IMR-90 (cell line): ENCODE measurements at regions not wholly inside any gene's neighbourhood (a gene's known extent, or its start where the extent isn't known, plus 50 kb on each side); places are given as distances from the start of the nearest gene placed in this dataset.

Source experiments
- ATAC-seq: fragments of 200-7000 bp; cut with Tn5 transposase; 2 replicates; pipeline ENCODE4 v1.9.1; 2020; ENCODE audit warnings: low read depth, mild to moderate bottlenecking, moderate library complexity
- BruUV-seq: library from RNA; stranded (reverse); fragments of 400-500 nt; replicated peaks from 2 replicates; lab custom pipeline; 2021; lab: Mats Ljungman, UMichigan
- CTCF ChIA-PET: fragments of 300-600 bp; formaldehyde crosslinking; extraction: SDS; loops from one replicate; lab custom pipeline; 2021; ENCODE audit warnings: antibody characterized with exemption; lab: Yijun Ruan, JAX
- POLR2A ChIA-PET: fragments of 300-600 bp; sonication (Branson Sonifier 250); formaldehyde crosslinking; loops from one replicate; lab custom pipeline; 2022; ENCODE audit warnings: antibody characterized with exemption; ENCODE audit not compliant: unreplicated experiment; lab: Charles Lee
- DNase-seq: peaks from one replicate; pipeline ENCODE4 v3.0.0; 2013
- H2AFZ ChIP-seq: replicated peaks from 2 replicates; pipeline ENCODE3; 2013; ENCODE audit warnings: low read length, mild to moderate bottlenecking; ENCODE audit not compliant: poor library complexity
- H2AK5ac ChIP-seq: 2 replicates; pipeline ENCODE4 v1.6.1; 2013; ENCODE audit warnings: low read depth, low read length, inconsistent platforms
- H2AK9ac ChIP-seq: replicated peaks from 2 replicates; pipeline ENCODE3; 2013; ENCODE audit warnings: mild to moderate bottlenecking, low read depth, low read length, moderate library complexity; ENCODE audit not compliant: poor library complexity
- H2BK120ac ChIP-seq: 2 replicates; pipeline ENCODE4 v1.6.1; 2013; ENCODE audit warnings: low read depth, low read length, inconsistent platforms
- H2BK15ac ChIP-seq: 3 replicates; pipeline ENCODE4 v1.6.1; 2013; ENCODE audit warnings: low read depth, low read length, inconsistent platforms
- H2BK20ac ChIP-seq: 2 replicates; pipeline ENCODE4 v1.6.1; 2013; ENCODE audit warnings: low read depth, mild to moderate bottlenecking, inconsistent platforms, low read length, moderate library complexity
- H2BK5ac ChIP-seq: 2 replicates; pipeline ENCODE4 v1.6.1; 2013; ENCODE audit warnings: mild to moderate bottlenecking, low read depth, low read length, inconsistent platforms; ENCODE audit not compliant: poor library complexity, severe bottlenecking
- H3K14ac ChIP-seq: replicated peaks from 2 replicates; pipeline ENCODE4 v1.6.1; 2013; ENCODE audit warnings: low read depth, low read length, inconsistent platforms
- H3K18ac ChIP-seq: 2 replicates; pipeline ENCODE4 v1.6.1; 2013; ENCODE audit warnings: low read depth, low read length, control low read depth
- H3K23ac ChIP-seq: 2 replicates; pipeline ENCODE4 v1.6.1; 2013; ENCODE audit warnings: low read depth, low read length, inconsistent platforms
- H3K27ac ChIP-seq: 2 replicates; pipeline ENCODE4 v1.5.1; 2013; ENCODE audit warnings: mild to moderate bottlenecking, control low read depth, low read length; ENCODE audit not compliant: insufficient read depth
- H3K27me3 ChIP-seq: 2 replicates; pipeline ENCODE4 v1.6.1; 2013; ENCODE audit warnings: low read length; ENCODE audit not compliant: control insufficient read depth, insufficient read depth
- H3K36me3 ChIP-seq: 2 replicates; pipeline ENCODE4 v1.6.1; 2013; ENCODE audit warnings: low read length, mixed read lengths; ENCODE audit not compliant: control insufficient read depth, insufficient read depth
- H3K4ac ChIP-seq: 2 replicates; pipeline ENCODE4 v1.6.1; 2013; ENCODE audit warnings: low read depth, low read length, inconsistent platforms
- H3K4me1 ChIP-seq: 2 replicates; pipeline ENCODE4 v1.6.1; 2013; ENCODE audit warnings: low read length, mixed read lengths; ENCODE audit not compliant: control insufficient read depth, insufficient read depth
- H3K4me2 ChIP-seq: 2 replicates; pipeline ENCODE4 v1.6.1; 2013; ENCODE audit warnings: low read depth, mild to moderate bottlenecking, control low read depth, low read length, moderate library complexity
- H3K4me3 ChIP-seq: 2 replicates; pipeline ENCODE4 v1.5.1; 2013; ENCODE audit warnings: low read depth, mild to moderate bottlenecking, control low read depth, low read length, moderate library complexity; ENCODE audit not compliant: insufficient read depth
- H3K56ac ChIP-seq: 2 replicates; pipeline ENCODE4 v1.6.1; 2013; ENCODE audit warnings: low read length, inconsistent platforms; ENCODE audit not compliant: insufficient read depth; ENCODE audit errors: extremely low read depth
- H3K79me1 ChIP-seq, 2 experiments: 2 replicates each; pipeline ENCODE4 v1.6.1; 2013; ENCODE audit warnings: low read length in 2 of 2, inconsistent platforms in 1 of 2, low read depth in 1 of 2
- H3K9ac ChIP-seq: 2 replicates; pipeline ENCODE4 v1.6.1; 2013; ENCODE audit warnings: low read depth, low read length, control low read depth
- H3K9me1 ChIP-seq: 2 replicates; pipeline ENCODE4 v1.6.1; 2013; ENCODE audit warnings: low read length, inconsistent platforms; ENCODE audit not compliant: insufficient read depth
- H3K9me3 ChIP-seq: 2 replicates; pipeline ENCODE4 v1.6.1; 2013; ENCODE audit warnings: low read length; ENCODE audit not compliant: control insufficient read depth, insufficient read depth
- H4K20me1 ChIP-seq: 2 replicates; pipeline ENCODE4 v1.6.1; 2013; ENCODE audit warnings: low read length, inconsistent platforms; ENCODE audit not compliant: insufficient read depth
- H4K5ac ChIP-seq: 2 replicates; pipeline ENCODE4 v1.6.1; 2013; ENCODE audit warnings: mild to moderate bottlenecking, low read depth, low read length, control low read depth
- H4K8ac ChIP-seq, 2 experiments: 2 replicates each; pipeline ENCODE4 v1.6.1; 2013; ENCODE audit warnings: low read depth in 2 of 2, low read length in 2 of 2, control low read depth in 1 of 2, inconsistent platforms in 1 of 2
- H4K91ac ChIP-seq: 2 replicates; pipeline ENCODE4 v1.6.1; 2013; ENCODE audit warnings: low read depth, low read length, inconsistent platforms; ENCODE audit not compliant: insufficient read depth
- CEBPB ChIP-seq: IDR thresholded peaks from 2 replicates; pipeline ENCODE4 v1.6.1; 2012; ENCODE audit warnings: low read depth, low read length, improper control_type of control experiment
- CHD1 ChIP-seq: IDR thresholded peaks from 2 replicates; pipeline ENCODE4 v1.6.1; 2012; ENCODE audit warnings: low read depth, low read length, improper control_type of control experiment
- FOS ChIP-seq: fragments of 150-350 bp; IDR thresholded peaks from 2 replicates; pipeline ENCODE4 v1.6.1; 2016; ENCODE audit warnings: low read depth, low read length
- MAFK ChIP-seq: IDR thresholded peaks from 2 replicates; pipeline ENCODE4 v1.6.1; 2012; ENCODE audit warnings: low read depth, low read length, improper control_type of control experiment
- POLR2A ChIP-seq: IDR thresholded peaks from 2 replicates; pipeline ENCODE4 v1.6.1; 2012; ENCODE audit warnings: mild to moderate bottlenecking, low read depth, low read length
- RAD21 ChIP-seq: IDR thresholded peaks from 2 replicates; pipeline ENCODE4 v1.6.1; 2012; ENCODE audit warnings: low read length, improper control_type of control experiment
- RFX5 ChIP-seq: IDR thresholded peaks from 2 replicates; pipeline ENCODE4 v1.8.0; 2012; ENCODE audit warnings: low read depth, mild to moderate bottlenecking, low read length, moderate library complexity
- WGBS, 2 experiments: methylation state at CpG; one replicate each; pipeline versions ENCODE4 v1.1.5 to v1.1.7; 2013; ENCODE audit warnings: missing lambda C conversion rate in 2 of 2; ENCODE audit not compliant: insufficient read length in 1 of 2; ENCODE audit errors: extremely low coverage in 2 of 2; 5-methylcytosine and 5-hydroxymethylcytosine counted together
- dilution Hi-C: fragments of 300-500 bp; cut with HindIII; formaldehyde crosslinking; loops from one replicate; pipeline ENCODE4 v1.14.3; 2018; ENCODE audit warnings: low sequenced_read_pairs; ENCODE audit not compliant: unreplicated experiment
- in situ Hi-C: fragments of 300-500 bp; cut with MboI; formaldehyde crosslinking; loops from 3 replicates; pipeline ENCODE4 v1.14.3; 2019; ENCODE audit warnings: low sequenced_read_pairs, inconsistent platforms, mixed read lengths
- intact Hi-C: fragments of 100-400 bp; cut with micrococcal nuclease; formaldehyde crosslinking; loops from 2 replicates; pipeline ENCODE4 v1.10.0; 2022

DNA sequence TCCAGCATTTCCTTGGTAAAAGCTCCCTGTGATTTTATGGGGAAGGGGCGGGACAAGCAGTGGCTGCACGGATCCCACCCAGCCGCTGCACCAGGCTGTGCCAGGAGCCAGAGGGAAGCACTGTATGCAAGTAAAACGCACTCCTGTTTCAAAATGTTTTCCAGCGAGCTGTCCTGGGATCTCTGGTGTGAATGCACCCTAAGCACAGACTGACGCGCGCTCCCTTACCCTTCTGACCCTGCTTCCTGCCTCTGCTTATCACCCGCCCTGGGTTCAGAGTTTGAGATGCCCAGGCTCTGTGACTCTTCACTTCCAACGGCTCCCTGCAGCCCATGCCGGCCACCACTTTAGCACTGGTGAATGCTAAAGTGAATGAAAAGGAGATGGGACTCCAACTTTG is 131.2 kb downstream of the RHOU start:
- Histone ChIP-seq H3K9ac (no peak overlapping the region), H3K9me1 (no peaks in the 10 kb centered on the region), H3K27me3 (peaks cover 10% of the 10 kb centered on the region), H3K14ac (no peak overlapping the region), H3K23ac (no peak overlapping the region), H2BK20ac (no peak overlapping the region), H4K91ac (no peak overlapping the region), H3K18ac (no peak overlapping the region), H2BK120ac (no peak overlapping the region), H2BK5ac (no peak overlapping the region), H2AK9ac (no peak overlapping the region), H3K4me1 (peaks cover 16% of the 10 kb centered on the region; the same call in 1 of the 2 replicates), H2AK5ac (no peak overlapping the region), H3K4me3 (no peak overlapping the region), H3K9me3 (no peaks in the 10 kb centered on the region), H3K56ac (no peak overlapping the region), H3K79me1 (no peaks in the 10 kb centered on the region), H4K20me1 (no peaks in the 10 kb centered on the region), H3K27ac (no peak overlapping the region), H4K5ac (no peak overlapping the region), H3K36me3 (no peaks in the 10 kb centered on the region), H4K8ac (no peak overlapping the region), H2BK15ac (no peak overlapping the region), H3K4me2 (no peak overlapping the region), H2AFZ (no peak overlapping the region), H3K4ac (no peak overlapping the region)
- ChIA-PET POLR2A (no interaction called here), CTCF (no interaction called here)
- ATAC-seq (no peak), DNase-seq (no peak)
- BruUV-seq, result no TSS peak
- in situ Hi-C loops (no loop called here), intact Hi-C loops (no loop called here), dilution Hi-C loops (no loop called here)
- TF ChIP-seq RFX5 (no peak), POLR2A (no peak), FOS (no peak), RAD21 (no peak), CHD1 (no peak), CEBPB (no peak), MAFK (no peak)
- 90% methylated on average over 2 of the region's 11 CpGs; no CpG with 5 or more reads in 1 of the 2 experiments for WGBS, 2 experiments
